GM12801 (cell line): ENCODE measurements at regions not wholly inside any gene's neighbourhood (a gene's known extent, or its start where the extent isn't known, plus 50 kb on each side); places are given as distances from the start of the nearest gene placed in this dataset.

Experiments
- CTCF ChIP-seq: IDR thresholded peaks from one replicate; pipeline ENCODE4 v1.5.1; 2011; ENCODE audit warnings: control low read depth; ENCODE audit not compliant: insufficient read length; ENCODE audit errors: extremely low read depth

- no peak for TF ChIP-seq CTCF
These were observed 156.0 kb downstream of the KATNAL1 start for GRCh38 chr13:30151388-30151787.

- TF ChIP-seq CTCF, result no peak
These were observed 158.1 kb downstream of the KATNAL1 start for GRCh38 chr13:30149248-30149647.

GRCh38 chr13:30148786-30149185 lies 158.6 kb downstream of the KATNAL1 start:
- no peak for TF ChIP-seq CTCF

GRCh38 chr13:30148171-30148754 lies 159.1 kb downstream of the KATNAL1 start:
- TF ChIP-seq CTCF, result no peak

- no peak for TF ChIP-seq CTCF
These were observed 159.9 kb downstream of the KATNAL1 start for GRCh38 chr13:30147421-30147820.

- TF ChIP-seq CTCF, result no peak
These were observed 160.3 kb downstream of the KATNAL1 start for GRCh38 chr13:30147015-30147414.

- TF ChIP-seq CTCF, result no peak
These were observed 161.5 kb downstream of the KATNAL1 start for GRCh38 chr13:30145709-30146367.
